ENCODE measurements at regions not wholly inside any gene's neighbourhood (a gene's known extent, or its start where the extent isn't known, plus 50 kb on each side); places are given as distances from the start of the nearest gene placed in this dataset.
"Not testable (repeated sequence)": the region's sequence is repeated elsewhere in the genome, so short reads cannot be mapped to it uniquely, and the experiment has no call there.

DNA sequence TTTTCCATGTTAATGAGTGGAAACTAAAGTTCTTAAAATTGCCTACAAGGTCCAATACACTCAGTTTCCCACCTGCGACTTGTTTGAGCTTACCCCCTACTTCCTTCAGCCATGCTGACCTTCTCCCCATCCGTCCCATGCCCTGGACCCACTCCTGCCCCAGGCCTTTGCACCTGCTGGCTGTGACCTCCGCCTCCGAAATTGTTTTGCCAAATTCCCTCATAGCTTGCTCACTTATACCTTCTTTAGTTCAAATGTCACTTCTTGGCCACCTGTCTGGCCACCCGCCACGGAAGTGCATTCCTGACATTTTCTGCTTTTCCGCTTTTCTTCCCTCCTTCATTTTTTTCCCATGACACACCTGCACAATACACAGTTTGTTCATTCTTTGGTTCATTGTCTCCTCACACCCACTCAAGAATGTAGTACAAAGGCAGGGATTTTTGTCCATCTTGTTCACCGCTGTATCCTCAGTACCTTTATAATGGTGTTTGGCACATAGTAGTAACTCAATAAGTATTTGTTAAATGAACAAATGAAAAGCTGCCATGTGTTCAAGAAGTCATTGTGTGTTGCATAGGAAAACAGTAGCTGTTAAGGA, 85.9 kb downstream of the NPIPB5 start:
- intact Hi-C loops (cut with micrococcal nuclease); H3K36me3 Mint-ChIP-seq; H3K79me2 ChIP-seq (ENCODE audit: insufficient read depth, low read length); H3K27me3 ChIP-seq (ENCODE audit: control insufficient read depth in 2 of 2, insufficient read depth in 2 of 2, low read length in 2 of 2); H3K4me1 ChIP-seq (ENCODE audit: control insufficient read depth in 1 of 2, insufficient read depth in 2 of 2, low read length in 2 of 2); H3K27ac Mint-ChIP-seq; H2AFZ ChIP-seq (ENCODE audit: insufficient read depth, low read depth, low read length, poor library complexity, severe bottlenecking); H3K9me3 Mint-ChIP-seq; H3K4me1 Mint-ChIP-seq; H3K9ac ChIP-seq (ENCODE audit: insufficient read depth, low read length, poor library complexity, severe bottlenecking); H3K4me3 Mint-ChIP-seq; H3K9me3 ChIP-seq (replicated peaks in 1 of 2; ENCODE audit: control insufficient read depth in 1 of 2, insufficient read depth in 1 of 2, low read length in 2 of 2); H3K27ac ChIP-seq (ENCODE audit: low read depth in 1 of 2, low read length in 2 of 2); H3K36me3 ChIP-seq (replicated peaks in 1 of 2; ENCODE audit: control insufficient read depth in 1 of 2, insufficient read depth in 2 of 2, low read length in 2 of 2); H3K4me3 ChIP-seq (replicated peaks in 1 of 3; ENCODE audit: low read depth in 2 of 3, low read length in 3 of 3); H3K4me2 ChIP-seq (replicated peaks; ENCODE audit: extremely low read depth, low read length, poor library complexity, severe bottlenecking); DNase-seq; H3K27me3 Mint-ChIP-seq (ENCODE audit: low read depth in 3 of 3); H4K20me1 ChIP-seq (ENCODE audit: insufficient read depth, low read length): not testable (repeated sequence)
- WGBS (ENCODE audit: insufficient coverage): no CpG with 5 or more reads among the region's 8 CpGs

DNA sequence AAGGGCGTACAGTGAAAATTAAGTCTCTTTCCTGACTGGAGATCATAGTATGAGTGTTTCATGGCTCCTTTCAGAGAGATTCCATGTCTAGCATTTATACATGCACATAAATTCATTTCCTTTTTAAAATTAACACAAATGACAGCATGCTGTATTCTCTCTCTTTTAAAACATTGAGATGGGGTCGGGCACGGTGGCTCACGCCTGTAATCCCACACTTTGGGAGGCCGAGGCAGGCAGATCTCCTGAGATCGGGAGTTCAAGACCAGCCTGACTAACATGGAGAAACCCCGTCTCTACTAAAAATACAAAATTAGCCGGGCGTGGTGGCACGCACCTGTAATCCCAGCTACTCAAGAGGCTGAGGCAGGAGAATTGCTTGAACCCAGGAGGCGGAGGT, 93.1 kb downstream of the NPIPB5 start:
- H3K4me3 ChIP-seq (replicated peaks in 1 of 3; ENCODE audit: low read depth in 2 of 3, low read length in 3 of 3); H3K9me3 Mint-ChIP-seq; H3K4me3 Mint-ChIP-seq; H3K9ac ChIP-seq (ENCODE audit: insufficient read depth, low read length, poor library complexity, severe bottlenecking); H3K4me1 Mint-ChIP-seq; H4K20me1 ChIP-seq (ENCODE audit: insufficient read depth, low read length); H3K4me2 ChIP-seq (replicated peaks; ENCODE audit: extremely low read depth, low read length, poor library complexity, severe bottlenecking); intact Hi-C loops (cut with micrococcal nuclease); H3K36me3 ChIP-seq (replicated peaks in 1 of 2; ENCODE audit: control insufficient read depth in 1 of 2, insufficient read depth in 2 of 2, low read length in 2 of 2); H3K27me3 ChIP-seq (ENCODE audit: control insufficient read depth in 2 of 2, insufficient read depth in 2 of 2, low read length in 2 of 2); H3K36me3 Mint-ChIP-seq; H3K4me1 ChIP-seq (ENCODE audit: control insufficient read depth in 1 of 2, insufficient read depth in 2 of 2, low read length in 2 of 2); H3K79me2 ChIP-seq (ENCODE audit: insufficient read depth, low read length); H3K27ac Mint-ChIP-seq; H2AFZ ChIP-seq (ENCODE audit: insufficient read depth, low read depth, low read length, poor library complexity, severe bottlenecking); H3K27me3 Mint-ChIP-seq (ENCODE audit: low read depth in 3 of 3); DNase-seq; H3K27ac ChIP-seq (ENCODE audit: low read depth in 1 of 2, low read length in 2 of 2); H3K9me3 ChIP-seq (replicated peaks in 1 of 2; ENCODE audit: control insufficient read depth in 1 of 2, insufficient read depth in 1 of 2, low read length in 2 of 2): not testable (repeated sequence)
- WGBS (ENCODE audit: insufficient coverage): no CpG with 5 or more reads among the region's 11 CpGs

DNA sequence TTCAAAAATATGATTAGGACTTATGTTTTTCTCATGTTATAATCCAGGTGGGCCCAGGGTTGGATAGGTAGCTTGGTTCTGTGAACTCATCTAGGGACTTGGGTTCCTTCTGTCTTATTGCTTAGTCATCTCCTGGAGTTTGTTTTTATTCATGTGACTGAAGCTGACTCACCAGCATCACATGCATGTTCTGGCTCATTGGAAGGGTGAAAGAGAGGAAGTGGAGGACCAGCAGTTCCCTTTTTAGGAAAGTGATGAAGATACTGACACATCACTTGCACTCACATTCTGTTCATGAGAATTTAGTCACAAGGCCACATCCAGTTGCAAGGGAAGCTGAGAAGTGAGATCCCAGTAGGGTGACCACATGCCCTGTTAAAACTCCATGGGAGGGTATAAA, 95.9 kb downstream of the NPIPB5 start:
- H3K4me1 ChIP-seq (ENCODE audit: control insufficient read depth in 1 of 2, insufficient read depth in 2 of 2, low read length in 2 of 2); H4K20me1 ChIP-seq (ENCODE audit: insufficient read depth, low read length); H3K27ac ChIP-seq (ENCODE audit: low read depth in 1 of 2, low read length in 2 of 2); DNase-seq; H3K79me2 ChIP-seq (ENCODE audit: insufficient read depth, low read length); H3K27me3 Mint-ChIP-seq (ENCODE audit: low read depth in 3 of 3); H3K36me3 Mint-ChIP-seq; H3K27me3 ChIP-seq (ENCODE audit: control insufficient read depth in 2 of 2, insufficient read depth in 2 of 2, low read length in 2 of 2); H2AFZ ChIP-seq (ENCODE audit: insufficient read depth, low read depth, low read length, poor library complexity, severe bottlenecking); H3K4me2 ChIP-seq (replicated peaks; ENCODE audit: extremely low read depth, low read length, poor library complexity, severe bottlenecking); H3K4me3 ChIP-seq (replicated peaks in 1 of 3; ENCODE audit: low read depth in 2 of 3, low read length in 3 of 3); H3K4me3 Mint-ChIP-seq; H3K9me3 ChIP-seq (replicated peaks in 1 of 2; ENCODE audit: control insufficient read depth in 1 of 2, insufficient read depth in 1 of 2, low read length in 2 of 2); H3K36me3 ChIP-seq (replicated peaks in 1 of 2; ENCODE audit: control insufficient read depth in 1 of 2, insufficient read depth in 2 of 2, low read length in 2 of 2); intact Hi-C loops (cut with micrococcal nuclease); H3K9ac ChIP-seq (ENCODE audit: insufficient read depth, low read length, poor library complexity, severe bottlenecking); H3K9me3 Mint-ChIP-seq; H3K4me1 Mint-ChIP-seq: not testable (repeated sequence)
- peak overlapping the region in 2 of 7 donors; percentile 30 to 69 for H3K27ac Mint-ChIP-seq

DNA sequence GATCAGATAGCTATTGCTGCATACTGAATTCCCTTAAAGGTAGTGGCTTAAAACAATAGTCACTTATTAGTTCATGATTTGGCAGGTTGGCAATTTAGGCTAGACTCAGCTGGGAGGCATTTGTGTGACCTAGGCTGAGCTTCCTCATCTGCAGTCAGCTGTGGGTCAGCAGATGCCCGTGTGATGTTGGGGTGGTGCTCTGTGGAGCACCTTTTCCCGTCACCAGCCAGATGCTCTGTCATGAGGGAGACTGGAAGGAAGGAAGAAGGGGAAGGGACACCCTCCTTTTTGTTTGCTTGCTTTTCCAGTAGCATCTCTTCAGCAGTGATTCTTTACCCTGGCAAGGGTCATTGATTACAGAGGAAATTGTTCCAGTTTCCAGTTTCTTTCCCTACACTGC, 99.1 kb downstream of the NPIPB5 start:
- H3K9me3 Mint-ChIP-seq: peaks cover 1 to 12% (median 5%) of the 10 kb centered on the region in 7 donors
- H3K27ac ChIP-seq (ENCODE audit: low read depth in 1 of 2, low read length in 2 of 2); DNase-seq; H3K9me3 ChIP-seq (replicated peaks in 1 of 2; ENCODE audit: control insufficient read depth in 1 of 2, insufficient read depth in 1 of 2, low read length in 2 of 2); H3K4me1 ChIP-seq (ENCODE audit: control insufficient read depth in 1 of 2, insufficient read depth in 2 of 2, low read length in 2 of 2); H3K4me1 Mint-ChIP-seq; H3K36me3 Mint-ChIP-seq; H3K79me2 ChIP-seq (ENCODE audit: insufficient read depth, low read length); H3K27ac Mint-ChIP-seq; H3K27me3 Mint-ChIP-seq (ENCODE audit: low read depth in 3 of 3); H4K20me1 ChIP-seq (ENCODE audit: insufficient read depth, low read length); H3K9ac ChIP-seq (ENCODE audit: insufficient read depth, low read length, poor library complexity, severe bottlenecking); intact Hi-C loops (cut with micrococcal nuclease); H2AFZ ChIP-seq (ENCODE audit: insufficient read depth, low read depth, low read length, poor library complexity, severe bottlenecking); H3K27me3 ChIP-seq (ENCODE audit: control insufficient read depth in 2 of 2, insufficient read depth in 2 of 2, low read length in 2 of 2); H3K4me2 ChIP-seq (replicated peaks; ENCODE audit: extremely low read depth, low read length, poor library complexity, severe bottlenecking); H3K36me3 ChIP-seq (replicated peaks in 1 of 2; ENCODE audit: control insufficient read depth in 1 of 2, insufficient read depth in 2 of 2, low read length in 2 of 2); H3K4me3 Mint-ChIP-seq; H3K4me3 ChIP-seq (replicated peaks in 1 of 3; ENCODE audit: low read depth in 2 of 3, low read length in 3 of 3): not testable (repeated sequence)
- no CpG with 5 or more reads among the region's 2 CpGs for WGBS (ENCODE audit: insufficient coverage)

Data from CD14-positive monocyte (primary cell).